IMR-90 (cell line): ENCODE measurements at regions not wholly inside any gene's neighbourhood (a gene's known extent, or its start where the extent isn't known, plus 50 kb on each side); places are given as distances from the start of the nearest gene placed in this dataset.

Experiments
- ATAC-seq: fragments of 200-7000 bp; cut with Tn5 transposase; 2 replicates; pipeline ENCODE4 v1.9.1; 2020; ENCODE audit warnings: low read depth, mild to moderate bottlenecking, moderate library complexity
- BruUV-seq: library from RNA; stranded (reverse); fragments of 400-500 nt; replicated peaks from 2 replicates; lab custom pipeline; 2021; lab: Mats Ljungman, UMichigan
- CTCF ChIA-PET: fragments of 300-600 bp; formaldehyde crosslinking; extraction: SDS; loops from one replicate; lab custom pipeline; 2021; ENCODE audit warnings: antibody characterized with exemption; lab: Yijun Ruan, JAX
- POLR2A ChIA-PET: fragments of 300-600 bp; sonication (Branson Sonifier 250); formaldehyde crosslinking; loops from one replicate; lab custom pipeline; 2022; ENCODE audit warnings: antibody characterized with exemption; ENCODE audit not compliant: unreplicated experiment; lab: Charles Lee
- DNase-seq: peaks from one replicate; pipeline ENCODE4 v3.0.0; 2013
- H2AFZ ChIP-seq: replicated peaks from 2 replicates; pipeline ENCODE3; 2013; ENCODE audit warnings: low read length, mild to moderate bottlenecking; ENCODE audit not compliant: poor library complexity
- H2AK5ac ChIP-seq: 2 replicates; pipeline ENCODE4 v1.6.1; 2013; ENCODE audit warnings: low read depth, low read length, inconsistent platforms
- H2AK9ac ChIP-seq: replicated peaks from 2 replicates; pipeline ENCODE3; 2013; ENCODE audit warnings: mild to moderate bottlenecking, low read depth, low read length, moderate library complexity; ENCODE audit not compliant: poor library complexity
- H2BK120ac ChIP-seq: 2 replicates; pipeline ENCODE4 v1.6.1; 2013; ENCODE audit warnings: low read depth, low read length, inconsistent platforms
- H2BK15ac ChIP-seq: 3 replicates; pipeline ENCODE4 v1.6.1; 2013; ENCODE audit warnings: low read depth, low read length, inconsistent platforms
- H2BK20ac ChIP-seq: 2 replicates; pipeline ENCODE4 v1.6.1; 2013; ENCODE audit warnings: low read depth, mild to moderate bottlenecking, inconsistent platforms, low read length, moderate library complexity
- H2BK5ac ChIP-seq: 2 replicates; pipeline ENCODE4 v1.6.1; 2013; ENCODE audit warnings: mild to moderate bottlenecking, low read depth, low read length, inconsistent platforms; ENCODE audit not compliant: poor library complexity, severe bottlenecking
- H3K14ac ChIP-seq: replicated peaks from 2 replicates; pipeline ENCODE4 v1.6.1; 2013; ENCODE audit warnings: low read depth, low read length, inconsistent platforms
- H3K18ac ChIP-seq: 2 replicates; pipeline ENCODE4 v1.6.1; 2013; ENCODE audit warnings: low read depth, low read length, control low read depth
- H3K23ac ChIP-seq: 2 replicates; pipeline ENCODE4 v1.6.1; 2013; ENCODE audit warnings: low read depth, low read length, inconsistent platforms
- H3K27ac ChIP-seq: 2 replicates; pipeline ENCODE4 v1.5.1; 2013; ENCODE audit warnings: mild to moderate bottlenecking, control low read depth, low read length; ENCODE audit not compliant: insufficient read depth
- H3K27me3 ChIP-seq: 2 replicates; pipeline ENCODE4 v1.6.1; 2013; ENCODE audit warnings: low read length; ENCODE audit not compliant: control insufficient read depth, insufficient read depth
- H3K36me3 ChIP-seq: 2 replicates; pipeline ENCODE4 v1.6.1; 2013; ENCODE audit warnings: low read length, mixed read lengths; ENCODE audit not compliant: control insufficient read depth, insufficient read depth
- H3K4ac ChIP-seq: 2 replicates; pipeline ENCODE4 v1.6.1; 2013; ENCODE audit warnings: low read depth, low read length, inconsistent platforms
- H3K4me1 ChIP-seq: 2 replicates; pipeline ENCODE4 v1.6.1; 2013; ENCODE audit warnings: low read length, mixed read lengths; ENCODE audit not compliant: control insufficient read depth, insufficient read depth
- H3K4me2 ChIP-seq: 2 replicates; pipeline ENCODE4 v1.6.1; 2013; ENCODE audit warnings: low read depth, mild to moderate bottlenecking, control low read depth, low read length, moderate library complexity
- H3K4me3 ChIP-seq: 2 replicates; pipeline ENCODE4 v1.5.1; 2013; ENCODE audit warnings: low read depth, mild to moderate bottlenecking, control low read depth, low read length, moderate library complexity; ENCODE audit not compliant: insufficient read depth
- H3K56ac ChIP-seq: 2 replicates; pipeline ENCODE4 v1.6.1; 2013; ENCODE audit warnings: low read length, inconsistent platforms; ENCODE audit not compliant: insufficient read depth; ENCODE audit errors: extremely low read depth
- H3K79me1 ChIP-seq, 2 experiments: 2 replicates each; pipeline ENCODE4 v1.6.1; 2013; ENCODE audit warnings: low read length in 2 of 2, inconsistent platforms in 1 of 2, low read depth in 1 of 2
- H3K9ac ChIP-seq: 2 replicates; pipeline ENCODE4 v1.6.1; 2013; ENCODE audit warnings: low read depth, low read length, control low read depth
- H3K9me1 ChIP-seq: 2 replicates; pipeline ENCODE4 v1.6.1; 2013; ENCODE audit warnings: low read length, inconsistent platforms; ENCODE audit not compliant: insufficient read depth
- H3K9me3 ChIP-seq: 2 replicates; pipeline ENCODE4 v1.6.1; 2013; ENCODE audit warnings: low read length; ENCODE audit not compliant: control insufficient read depth, insufficient read depth
- H4K20me1 ChIP-seq: 2 replicates; pipeline ENCODE4 v1.6.1; 2013; ENCODE audit warnings: low read length, inconsistent platforms; ENCODE audit not compliant: insufficient read depth
- H4K5ac ChIP-seq: 2 replicates; pipeline ENCODE4 v1.6.1; 2013; ENCODE audit warnings: mild to moderate bottlenecking, low read depth, low read length, control low read depth
- H4K8ac ChIP-seq, 2 experiments: 2 replicates each; pipeline ENCODE4 v1.6.1; 2013; ENCODE audit warnings: low read depth in 2 of 2, low read length in 2 of 2, control low read depth in 1 of 2, inconsistent platforms in 1 of 2
- H4K91ac ChIP-seq: 2 replicates; pipeline ENCODE4 v1.6.1; 2013; ENCODE audit warnings: low read depth, low read length, inconsistent platforms; ENCODE audit not compliant: insufficient read depth
- BHLHE40 ChIP-seq: fragments of 150-350 bp; IDR thresholded peaks from 2 replicates; pipeline ENCODE4 v1.6.1; 2016; ENCODE audit warnings: mild to moderate bottlenecking, low read depth, low read length
- CEBPB ChIP-seq: IDR thresholded peaks from 2 replicates; pipeline ENCODE4 v1.6.1; 2012; ENCODE audit warnings: low read depth, low read length, improper control_type of control experiment
- CHD1 ChIP-seq: IDR thresholded peaks from 2 replicates; pipeline ENCODE4 v1.6.1; 2012; ENCODE audit warnings: low read depth, low read length, improper control_type of control experiment
- FOS ChIP-seq: fragments of 150-350 bp; IDR thresholded peaks from 2 replicates; pipeline ENCODE4 v1.6.1; 2016; ENCODE audit warnings: low read depth, low read length
- MAFK ChIP-seq: IDR thresholded peaks from 2 replicates; pipeline ENCODE4 v1.6.1; 2012; ENCODE audit warnings: low read depth, low read length, improper control_type of control experiment
- MAZ ChIP-seq: IDR thresholded peaks from 2 replicates; pipeline ENCODE4 v1.6.1; 2012; ENCODE audit warnings: low read depth, mild to moderate bottlenecking, low read length, improper control_type of control experiment, moderate library complexity, borderline replicate concordance
- MXI1 ChIP-seq: IDR thresholded peaks from 2 replicates; pipeline ENCODE4 v1.6.1; 2012; ENCODE audit warnings: low read depth, mild to moderate bottlenecking, low read length, moderate library complexity, borderline replicate concordance
- POLR2A ChIP-seq: IDR thresholded peaks from 2 replicates; pipeline ENCODE4 v1.6.1; 2012; ENCODE audit warnings: mild to moderate bottlenecking, low read depth, low read length
- RAD21 ChIP-seq: IDR thresholded peaks from 2 replicates; pipeline ENCODE4 v1.6.1; 2012; ENCODE audit warnings: low read length, improper control_type of control experiment
- RCOR1 ChIP-seq: IDR thresholded peaks from 2 replicates; pipeline ENCODE4 v1.6.1; 2012; ENCODE audit warnings: mild to moderate bottlenecking, low read length, improper control_type of control experiment; ENCODE audit not compliant: insufficient replicate concordance
- RFX5 ChIP-seq: IDR thresholded peaks from 2 replicates; pipeline ENCODE4 v1.8.0; 2012; ENCODE audit warnings: low read depth, mild to moderate bottlenecking, low read length, moderate library complexity
- SMC3 ChIP-seq: fragments of 150-350 bp; IDR thresholded peaks from 2 replicates; pipeline ENCODE4 v1.6.1; 2016; ENCODE audit warnings: low read depth, mild to moderate bottlenecking, antibody characterized with exemption, low read length, moderate library complexity
- WGBS, 2 experiments: methylation state at CpG; one replicate each; pipeline versions ENCODE4 v1.1.5 to v1.1.7; 2013; ENCODE audit warnings: missing lambda C conversion rate in 2 of 2; ENCODE audit not compliant: insufficient read length in 1 of 2; ENCODE audit errors: extremely low coverage in 2 of 2; 5-methylcytosine and 5-hydroxymethylcytosine counted together
- dilution Hi-C: fragments of 300-500 bp; cut with HindIII; formaldehyde crosslinking; loops from one replicate; pipeline ENCODE4 v1.14.3; 2018; ENCODE audit warnings: low sequenced_read_pairs; ENCODE audit not compliant: unreplicated experiment
- in situ Hi-C: fragments of 300-500 bp; cut with MboI; formaldehyde crosslinking; loops from 3 replicates; pipeline ENCODE4 v1.14.3; 2019; ENCODE audit warnings: low sequenced_read_pairs, inconsistent platforms, mixed read lengths
- intact Hi-C: fragments of 100-400 bp; cut with micrococcal nuclease; formaldehyde crosslinking; loops from 2 replicates; pipeline ENCODE4 v1.10.0; 2022
- TF ChIP-seq, protein P1 (sequence below): fragments of 150-350 bp; IDR thresholded peaks from 2 replicates; pipeline ENCODE4 v1.6.1; 2016; ENCODE audit warnings: low read depth, mild to moderate bottlenecking, low read length, moderate library complexity, borderline replicate concordance
- TF ChIP-seq, protein P2 (sequence below): conservative IDR thresholded peaks from 2 replicates; pipeline ENCODE4 v1.5.1; 2012; ENCODE audit warnings: mild to moderate bottlenecking, low read depth, low read length, improper control_type of control experiment

DNA sequence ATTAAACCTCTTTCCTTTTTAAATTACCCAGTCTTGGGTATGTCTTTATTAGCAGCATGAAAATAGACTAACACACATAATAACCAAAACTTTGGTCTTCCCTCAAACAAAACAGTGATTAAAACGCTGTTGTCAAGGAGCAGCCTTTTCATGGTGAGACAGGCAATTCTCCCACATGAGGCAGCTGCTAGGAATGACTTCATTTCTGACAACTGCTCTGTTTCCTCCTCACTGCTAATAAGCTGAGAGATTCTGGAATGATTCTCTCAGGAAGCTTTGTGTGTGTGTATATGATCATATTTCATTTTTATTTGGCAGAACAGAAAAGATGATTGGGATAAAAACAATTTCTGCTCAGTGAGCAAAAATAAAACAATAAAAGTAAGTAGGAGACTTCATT, 580.6 kb upstream of the ADAMTS9 start:
- H4K8ac ChIP-seq: no peak overlapping the region
- no peaks in the 10 kb centered on the region for H3K9me3 ChIP-seq
- H3K18ac ChIP-seq: no peak overlapping the region
- dilution Hi-C loops (no loop called here), in situ Hi-C loops (no loop called here), intact Hi-C loops (no loop called here)
- no peaks in the 10 kb centered on the region for H3K9me1 ChIP-seq
- no peaks in the 10 kb centered on the region for H3K4me1 ChIP-seq
- no peak overlapping the region for H3K4me3 ChIP-seq
- no peak overlapping the region for H3K4ac ChIP-seq
- POLR2A ChIA-PET: no interaction called here
- H3K56ac ChIP-seq: no peak overlapping the region
- H3K4me2 ChIP-seq: no peak overlapping the region
- CTCF ChIA-PET: no interaction called here
- no peak overlapping the region for H4K91ac ChIP-seq
- H2BK20ac ChIP-seq: no peak overlapping the region
- H2BK5ac ChIP-seq: no peak overlapping the region
- TF ChIP-seq CEBPB (no peak), CHD1 (no peak), BHLHE40 (no peak), FOS (no peak), SMC3 (no peak), RCOR1 (no peak), RAD21 (no peak), POLR2A (no peak), MXI1 (no peak), MAZ (no peak), RFX5 (no peak), MAFK (no peak)
- TF ChIP-seq, protein P1, sequence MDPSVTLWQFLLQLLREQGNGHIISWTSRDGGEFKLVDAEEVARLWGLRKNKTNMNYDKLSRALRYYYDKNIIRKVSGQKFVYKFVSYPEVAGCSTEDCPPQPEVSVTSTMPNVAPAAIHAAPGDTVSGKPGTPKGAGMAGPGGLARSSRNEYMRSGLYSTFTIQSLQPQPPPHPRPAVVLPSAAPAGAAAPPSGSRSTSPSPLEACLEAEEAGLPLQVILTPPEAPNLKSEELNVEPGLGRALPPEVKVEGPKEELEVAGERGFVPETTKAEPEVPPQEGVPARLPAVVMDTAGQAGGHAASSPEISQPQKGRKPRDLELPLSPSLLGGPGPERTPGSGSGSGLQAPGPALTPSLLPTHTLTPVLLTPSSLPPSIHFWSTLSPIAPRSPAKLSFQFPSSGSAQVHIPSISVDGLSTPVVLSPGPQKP: no peak
- TF ChIP-seq, protein P2, sequence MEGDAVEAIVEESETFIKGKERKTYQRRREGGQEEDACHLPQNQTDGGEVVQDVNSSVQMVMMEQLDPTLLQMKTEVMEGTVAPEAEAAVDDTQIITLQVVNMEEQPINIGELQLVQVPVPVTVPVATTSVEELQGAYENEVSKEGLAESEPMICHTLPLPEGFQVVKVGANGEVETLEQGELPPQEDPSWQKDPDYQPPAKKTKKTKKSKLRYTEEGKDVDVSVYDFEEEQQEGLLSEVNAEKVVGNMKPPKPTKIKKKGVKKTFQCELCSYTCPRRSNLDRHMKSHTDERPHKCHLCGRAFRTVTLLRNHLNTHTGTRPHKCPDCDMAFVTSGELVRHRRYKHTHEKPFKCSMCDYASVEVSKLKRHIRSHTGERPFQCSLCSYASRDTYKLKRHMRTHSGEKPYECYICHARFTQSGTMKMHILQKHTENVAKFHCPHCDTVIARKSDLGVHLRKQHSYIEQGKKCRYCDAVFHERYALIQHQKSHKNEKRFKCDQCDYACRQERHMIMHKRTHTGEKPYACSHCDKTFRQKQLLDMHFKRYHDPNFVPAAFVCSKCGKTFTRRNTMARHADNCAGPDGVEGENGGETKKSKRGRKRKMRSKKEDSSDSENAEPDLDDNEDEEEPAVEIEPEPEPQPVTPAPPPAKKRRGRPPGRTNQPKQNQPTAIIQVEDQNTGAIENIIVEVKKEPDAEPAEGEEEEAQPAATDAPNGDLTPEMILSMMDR: no peak
- H2AK5ac ChIP-seq: no peak overlapping the region
- no peak overlapping the region for H3K27ac ChIP-seq
- H3K9ac ChIP-seq: no peak overlapping the region
- WGBS, 2 experiments: no CpG with 5 or more reads among the region's 1 CpG
- no peak overlapping the region for H2AFZ ChIP-seq
- no peaks in the 10 kb centered on the region for H3K36me3 ChIP-seq
- H4K20me1 ChIP-seq: no peaks in the 10 kb centered on the region
- BruUV-seq: no TSS peak
- no peak overlapping the region for H2BK120ac ChIP-seq
- no peaks in the 10 kb centered on the region; the same call in 1 of the 2 replicates for H3K27me3 ChIP-seq
- no peak overlapping the region for H3K14ac ChIP-seq
- no peak overlapping the region for H4K5ac ChIP-seq
- H2AK9ac ChIP-seq: no peak overlapping the region
- ATAC-seq: no peak
- H2BK15ac ChIP-seq: no peak overlapping the region
- DNase-seq: no peak
- no peaks in the 10 kb centered on the region for H3K79me1 ChIP-seq
- no peak overlapping the region for H3K23ac ChIP-seq
